ENCODE measurements at regions not wholly inside any gene's neighbourhood (a gene's known extent, or its start where the extent isn't known, plus 50 kb on each side); places are given as distances from the start of the nearest gene placed in this dataset.

DNA sequence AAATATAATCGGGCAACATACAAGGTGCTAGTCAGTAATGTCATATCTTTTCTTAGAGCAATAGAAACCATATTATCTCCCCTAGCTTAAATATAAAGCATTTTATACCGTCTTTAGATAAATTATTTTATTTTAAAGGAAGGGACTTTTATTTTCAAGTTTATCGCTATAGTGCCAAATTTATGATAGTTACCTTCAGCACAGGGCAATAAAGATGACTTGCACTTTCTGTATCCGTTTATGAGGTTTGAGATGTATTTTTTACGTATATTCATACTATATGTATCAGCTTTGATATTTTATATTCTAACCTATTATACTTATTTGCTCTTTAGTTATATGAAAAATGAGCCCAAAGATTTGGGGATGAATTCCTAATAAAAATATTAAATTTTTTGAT lies 61.6 kb upstream of the CARD18 start:
- TF ChIP-seq, protein P1, sequence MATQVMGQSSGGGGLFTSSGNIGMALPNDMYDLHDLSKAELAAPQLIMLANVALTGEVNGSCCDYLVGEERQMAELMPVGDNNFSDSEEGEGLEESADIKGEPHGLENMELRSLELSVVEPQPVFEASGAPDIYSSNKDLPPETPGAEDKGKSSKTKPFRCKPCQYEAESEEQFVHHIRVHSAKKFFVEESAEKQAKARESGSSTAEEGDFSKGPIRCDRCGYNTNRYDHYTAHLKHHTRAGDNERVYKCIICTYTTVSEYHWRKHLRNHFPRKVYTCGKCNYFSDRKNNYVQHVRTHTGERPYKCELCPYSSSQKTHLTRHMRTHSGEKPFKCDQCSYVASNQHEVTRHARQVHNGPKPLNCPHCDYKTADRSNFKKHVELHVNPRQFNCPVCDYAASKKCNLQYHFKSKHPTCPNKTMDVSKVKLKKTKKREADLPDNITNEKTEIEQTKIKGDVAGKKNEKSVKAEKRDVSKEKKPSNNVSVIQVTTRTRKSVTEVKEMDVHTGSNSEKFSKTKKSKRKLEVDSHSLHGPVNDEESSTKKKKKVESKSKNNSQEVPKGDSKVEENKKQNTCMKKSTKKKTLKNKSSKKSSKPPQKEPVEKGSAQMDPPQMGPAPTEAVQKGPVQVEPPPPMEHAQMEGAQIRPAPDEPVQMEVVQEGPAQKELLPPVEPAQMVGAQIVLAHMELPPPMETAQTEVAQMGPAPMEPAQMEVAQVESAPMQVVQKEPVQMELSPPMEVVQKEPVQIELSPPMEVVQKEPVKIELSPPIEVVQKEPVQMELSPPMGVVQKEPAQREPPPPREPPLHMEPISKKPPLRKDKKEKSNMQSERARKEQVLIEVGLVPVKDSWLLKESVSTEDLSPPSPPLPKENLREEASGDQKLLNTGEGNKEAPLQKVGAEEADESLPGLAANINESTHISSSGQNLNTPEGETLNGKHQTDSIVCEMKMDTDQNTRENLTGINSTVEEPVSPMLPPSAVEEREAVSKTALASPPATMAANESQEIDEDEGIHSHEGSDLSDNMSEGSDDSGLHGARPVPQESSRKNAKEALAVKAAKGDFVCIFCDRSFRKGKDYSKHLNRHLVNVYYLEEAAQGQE (IDR thresholded peaks at IDR 0.05; ENCODE audit: low read depth) = no peak
- TF ChIP-seq CBX3 (IDR thresholded peaks at IDR 0.05; ENCODE audit: low read depth) (no peak), SIN3A (IDR thresholded peaks at IDR 0.05; ENCODE audit: low read depth) (no peak), EZH2 (IDR thresholded peaks at IDR 0.05) (no peak)
- TF ChIP-seq, protein P2, sequence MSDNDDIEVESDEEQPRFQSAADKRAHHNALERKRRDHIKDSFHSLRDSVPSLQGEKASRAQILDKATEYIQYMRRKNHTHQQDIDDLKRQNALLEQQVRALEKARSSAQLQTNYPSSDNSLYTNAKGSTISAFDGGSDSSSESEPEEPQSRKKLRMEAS (IDR thresholded peaks at IDR 0.05) = no peak
- no peaks in the 10 kb centered on the region for H3K36me3 ChIP-seq (ENCODE audit: control insufficient read depth in 1 of 2, insufficient read depth in 2 of 2, low read length in 2 of 2)
- peaks cover 3 to 12% of the 10 kb centered on the region in 2 experiments; a peak in 3 of 4 replicates for H3K4me1 ChIP-seq (ENCODE audit: control insufficient read depth in 1 of 2, insufficient read depth in 2 of 2, low read length in 2 of 2)
- no peak overlapping the region for H3K4me3 ChIP-seq (replicated peaks in 1 of 2; ENCODE audit: low read depth in 1 of 2, low read length in 2 of 2)
- H4K20me1 ChIP-seq (ENCODE audit: insufficient read depth) = no peaks in the 10 kb centered on the region
- no peak overlapping the region for H3K9ac ChIP-seq (ENCODE audit: low read length)
- CTCF ChIA-PET = no interaction called here
- H3K27ac ChIP-seq (ENCODE audit: low read depth, low read length) = no peak overlapping the region
- no peak for ATAC-seq
- intact Hi-C loops (cut with micrococcal nuclease) = no loop called here
- no peak overlapping the region for H3K4me2 ChIP-seq (ENCODE audit: low read length)
- no peaks in the 10 kb centered on the region for H3K9me3 ChIP-seq (ENCODE audit: control insufficient read depth in 1 of 2, insufficient read depth in 1 of 2, low read depth in 1 of 2, low read length in 2 of 2)
- POLR2A ChIA-PET = no interaction called here
- no peaks in the 10 kb centered on the region for H3K9me2 ChIP-seq (ENCODE audit: insufficient read depth)
- H3K79me2 ChIP-seq (ENCODE audit: insufficient read depth, low read length) = no peaks in the 10 kb centered on the region
- no TSS peak for BruUV-seq (replicated peaks)
- no peak overlapping the region for H2AFZ ChIP-seq (ENCODE audit: low read depth, low read length, poor library complexity, severe bottlenecking)
- no peak for DNase-seq (ENCODE audit: low read depth, low spot score)
- RAD21 ChIA-PET (ENCODE audit: low non-redundant PET in 1 of 2, low total read pairs in 2 of 2, uncharacterized antibody in 2 of 2, unreplicated experiment in 2 of 2) = no interaction called here
- no peaks in the 10 kb centered on the region for H3K27me3 ChIP-seq (ENCODE audit: insufficient read depth, low read length)

DNA sequence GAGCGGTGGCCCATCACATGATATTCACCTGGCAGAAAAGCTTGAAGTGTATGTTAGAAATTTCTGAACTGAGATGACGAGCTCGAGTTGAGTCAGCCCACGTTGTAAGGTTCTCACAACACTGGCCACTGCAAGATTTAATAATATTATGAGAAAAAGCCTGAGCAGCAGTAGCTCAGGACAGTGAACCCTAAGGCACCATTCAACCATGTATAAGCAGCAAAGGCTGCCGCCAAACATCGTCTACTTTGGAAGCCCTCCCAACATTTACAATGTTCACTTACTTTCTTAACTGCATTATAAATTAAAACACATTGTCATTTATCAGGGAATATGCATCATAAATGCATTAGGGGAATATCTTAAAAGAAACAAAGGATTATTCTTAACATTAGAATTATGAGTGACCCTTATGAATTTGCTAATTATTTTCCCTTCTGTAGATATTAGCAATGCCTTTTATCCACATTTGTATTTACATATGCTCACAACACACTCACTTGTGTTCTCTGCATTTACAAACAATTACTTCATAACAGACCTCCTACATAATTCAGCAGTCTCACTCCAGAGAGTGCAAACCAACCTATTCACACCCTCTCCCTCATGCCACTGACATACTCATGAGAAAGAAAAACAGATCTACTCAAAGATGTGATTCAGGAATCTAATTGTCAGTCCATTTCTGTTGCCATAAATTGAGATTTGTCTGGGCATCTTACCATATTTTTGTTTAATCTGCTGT lies 57.7 kb upstream of the CARD18 start:
- ATAC-seq = no peak
- TF ChIP-seq SRF (IDR thresholded peaks at IDR 0.05; ENCODE audit: low read depth) (no peak), EZH2phosphoT487 (IDR thresholded peaks at IDR 0.05; ENCODE audit: borderline replicate concordance) (no peak), CBX3 (IDR thresholded peaks at IDR 0.05; ENCODE audit: low read depth) (no peak), SIN3A (IDR thresholded peaks at IDR 0.05; ENCODE audit: low read depth) (no peak), ELF1 (IDR thresholded peaks at IDR 0.05; ENCODE audit: borderline replicate concordance, low read depth) (no peak), POLR2A (IDR thresholded peaks at IDR 0.05; ENCODE audit: borderline replicate concordance, extremely low read depth, insufficient read depth, insufficient read length) (no peak), EZH2 (IDR thresholded peaks at IDR 0.05) (no peak)
- TF ChIP-seq, protein P3, sequence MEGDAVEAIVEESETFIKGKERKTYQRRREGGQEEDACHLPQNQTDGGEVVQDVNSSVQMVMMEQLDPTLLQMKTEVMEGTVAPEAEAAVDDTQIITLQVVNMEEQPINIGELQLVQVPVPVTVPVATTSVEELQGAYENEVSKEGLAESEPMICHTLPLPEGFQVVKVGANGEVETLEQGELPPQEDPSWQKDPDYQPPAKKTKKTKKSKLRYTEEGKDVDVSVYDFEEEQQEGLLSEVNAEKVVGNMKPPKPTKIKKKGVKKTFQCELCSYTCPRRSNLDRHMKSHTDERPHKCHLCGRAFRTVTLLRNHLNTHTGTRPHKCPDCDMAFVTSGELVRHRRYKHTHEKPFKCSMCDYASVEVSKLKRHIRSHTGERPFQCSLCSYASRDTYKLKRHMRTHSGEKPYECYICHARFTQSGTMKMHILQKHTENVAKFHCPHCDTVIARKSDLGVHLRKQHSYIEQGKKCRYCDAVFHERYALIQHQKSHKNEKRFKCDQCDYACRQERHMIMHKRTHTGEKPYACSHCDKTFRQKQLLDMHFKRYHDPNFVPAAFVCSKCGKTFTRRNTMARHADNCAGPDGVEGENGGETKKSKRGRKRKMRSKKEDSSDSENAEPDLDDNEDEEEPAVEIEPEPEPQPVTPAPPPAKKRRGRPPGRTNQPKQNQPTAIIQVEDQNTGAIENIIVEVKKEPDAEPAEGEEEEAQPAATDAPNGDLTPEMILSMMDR (IDR thresholded peaks at IDR 0.05 in 2 of 3, conservative IDR thresholded peaks at IDR 0.05 in 1 of 3; ENCODE audit: borderline replicate concordance in 1 of 3, insufficient read depth in 1 of 3, low read depth in 2 of 3, low read length in 2 of 3) = no peak
- TF ChIP-seq, protein P4, sequence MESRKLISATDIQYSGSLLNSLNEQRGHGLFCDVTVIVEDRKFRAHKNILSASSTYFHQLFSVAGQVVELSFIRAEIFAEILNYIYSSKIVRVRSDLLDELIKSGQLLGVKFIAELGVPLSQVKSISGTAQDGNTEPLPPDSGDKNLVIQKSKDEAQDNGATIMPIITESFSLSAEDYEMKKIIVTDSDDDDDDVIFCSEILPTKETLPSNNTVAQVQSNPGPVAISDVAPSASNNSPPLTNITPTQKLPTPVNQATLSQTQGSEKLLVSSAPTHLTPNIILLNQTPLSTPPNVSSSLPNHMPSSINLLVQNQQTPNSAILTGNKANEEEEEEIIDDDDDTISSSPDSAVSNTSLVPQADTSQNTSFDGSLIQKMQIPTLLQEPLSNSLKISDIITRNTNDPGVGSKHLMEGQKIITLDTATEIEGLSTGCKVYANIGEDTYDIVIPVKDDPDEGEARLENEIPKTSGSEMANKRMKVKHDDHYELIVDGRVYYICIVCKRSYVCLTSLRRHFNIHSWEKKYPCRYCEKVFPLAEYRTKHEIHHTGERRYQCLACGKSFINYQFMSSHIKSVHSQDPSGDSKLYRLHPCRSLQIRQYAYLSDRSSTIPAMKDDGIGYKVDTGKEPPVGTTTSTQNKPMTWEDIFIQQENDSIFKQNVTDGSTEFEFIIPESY (IDR thresholded peaks at IDR 0.05; ENCODE audit: extremely low read depth, insufficient replicate concordance, low read length) = no peak

More for the DNA sequence above, 57.7 kb upstream of the CARD18 start:
- H3K9me2 ChIP-seq (ENCODE audit: insufficient read depth) = no peaks in the 10 kb centered on the region
- no peak overlapping the region for H3K4me3 ChIP-seq (replicated peaks in 1 of 2; ENCODE audit: low read depth in 1 of 2, low read length in 2 of 2)
- ChIA-PET POLR2A (no interaction called here), RAD21 (ENCODE audit: low non-redundant PET in 1 of 2, low total read pairs in 2 of 2, uncharacterized antibody in 2 of 2, unreplicated experiment in 2 of 2) (no interaction called here), CTCF (no interaction called here)
- peaks cover 0 to 1% of the 10 kb centered on the region in 2 experiments; a peak in 1 of 4 replicates for H3K4me1 ChIP-seq (ENCODE audit: control insufficient read depth in 1 of 2, insufficient read depth in 2 of 2, low read length in 2 of 2)
- no peak for DNase-seq (ENCODE audit: low read depth, low spot score)
- H3K9ac ChIP-seq (ENCODE audit: low read length) = no peak overlapping the region
- H4K20me1 ChIP-seq (ENCODE audit: insufficient read depth) = no peaks in the 10 kb centered on the region
- H3K27ac ChIP-seq (ENCODE audit: low read depth, low read length) = no peak overlapping the region
- BruUV-seq (replicated peaks) = no TSS peak
- no peaks in the 10 kb centered on the region for H3K27me3 ChIP-seq (ENCODE audit: insufficient read depth, low read length)
- H2AFZ ChIP-seq (ENCODE audit: low read depth, low read length, poor library complexity, severe bottlenecking) = no peak overlapping the region
- no peaks in the 10 kb centered on the region for H3K36me3 ChIP-seq (ENCODE audit: control insufficient read depth in 1 of 2, insufficient read depth in 2 of 2, low read length in 2 of 2)
- no peaks in the 10 kb centered on the region for H3K79me2 ChIP-seq (ENCODE audit: insufficient read depth, low read length)
- no peaks in the 10 kb centered on the region for H3K9me3 ChIP-seq (ENCODE audit: control insufficient read depth in 1 of 2, insufficient read depth in 1 of 2, low read depth in 1 of 2, low read length in 2 of 2)
- no peak overlapping the region for H3K4me2 ChIP-seq (ENCODE audit: low read length)
- intact Hi-C loops (cut with micrococcal nuclease) = no loop called here

Data from HCT116 (cell line).